Lower leg skin (tissue), 3 donors: ENCODE measurements at regions not wholly inside any gene's neighbourhood (a gene's known extent, or its start where the extent isn't known, plus 50 kb on each side); places are given as distances from the start of the nearest gene placed in this dataset.

Experiments used
- POLR2A ChIP-seq, 2 donors: fragments of 450-650 bp; IDR thresholded peaks; one replicate each; pipeline ENCODE4 v1.6.1; 2016 to 2017; ENCODE audit warnings: antibody characterized with exemption in 2 of 2, mild to moderate bottlenecking in 1 of 2, moderate library complexity in 1 of 2
- TF ChIP-seq, protein P1 (sequence below), 3 donors: fragments of 450-650 bp; IDR thresholded peaks; one replicate each; pipeline ENCODE4 v1.5.1; 2016; ENCODE audit warnings: antibody characterized with exemption in 3 of 3, mild to moderate bottlenecking in 3 of 3, moderate library complexity in 2 of 3

DNA sequence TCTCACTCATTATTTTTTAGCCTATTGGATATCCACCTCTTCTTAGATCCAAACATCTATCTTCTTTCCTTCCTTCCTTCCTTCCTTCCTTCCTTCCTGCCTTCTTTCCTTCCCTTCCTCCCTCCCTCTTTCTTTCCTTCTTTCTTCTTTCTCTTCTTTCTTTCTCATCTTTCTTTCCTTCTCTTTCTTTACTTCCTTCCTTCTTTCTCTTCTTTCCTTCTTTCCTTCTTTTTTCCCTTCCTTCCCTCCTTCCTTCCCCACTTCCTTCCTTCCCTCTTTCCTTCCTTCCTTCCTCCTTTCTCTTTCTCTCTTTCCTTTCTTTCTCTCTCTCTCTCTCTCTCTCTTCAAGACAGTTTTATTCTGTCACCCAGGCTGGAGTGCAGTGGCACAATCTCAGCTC is 1239.8 kb downstream of the PCDH7 start:
- TF ChIP-seq, protein P1, sequence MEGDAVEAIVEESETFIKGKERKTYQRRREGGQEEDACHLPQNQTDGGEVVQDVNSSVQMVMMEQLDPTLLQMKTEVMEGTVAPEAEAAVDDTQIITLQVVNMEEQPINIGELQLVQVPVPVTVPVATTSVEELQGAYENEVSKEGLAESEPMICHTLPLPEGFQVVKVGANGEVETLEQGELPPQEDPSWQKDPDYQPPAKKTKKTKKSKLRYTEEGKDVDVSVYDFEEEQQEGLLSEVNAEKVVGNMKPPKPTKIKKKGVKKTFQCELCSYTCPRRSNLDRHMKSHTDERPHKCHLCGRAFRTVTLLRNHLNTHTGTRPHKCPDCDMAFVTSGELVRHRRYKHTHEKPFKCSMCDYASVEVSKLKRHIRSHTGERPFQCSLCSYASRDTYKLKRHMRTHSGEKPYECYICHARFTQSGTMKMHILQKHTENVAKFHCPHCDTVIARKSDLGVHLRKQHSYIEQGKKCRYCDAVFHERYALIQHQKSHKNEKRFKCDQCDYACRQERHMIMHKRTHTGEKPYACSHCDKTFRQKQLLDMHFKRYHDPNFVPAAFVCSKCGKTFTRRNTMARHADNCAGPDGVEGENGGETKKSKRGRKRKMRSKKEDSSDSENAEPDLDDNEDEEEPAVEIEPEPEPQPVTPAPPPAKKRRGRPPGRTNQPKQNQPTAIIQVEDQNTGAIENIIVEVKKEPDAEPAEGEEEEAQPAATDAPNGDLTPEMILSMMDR (IDR thresholded peaks at IDR 0.05) = no peak
- no peak for TF ChIP-seq POLR2A (IDR thresholded peaks at IDR 0.05)
